ENCODE measurements at regions not wholly inside any gene's neighbourhood (a gene's known extent, or its start where the extent isn't known, plus 50 kb on each side); places are given as distances from the start of the nearest gene placed in this dataset.
"Not testable (repeated sequence)": the region's sequence is repeated elsewhere in the genome, so short reads cannot be mapped to it uniquely, and the experiment has no call there.

GRCh38 chr6:56819604-56820003, 135.3 kb upstream of the BEND6 start:
- TF ChIP-seq, protein P1, sequence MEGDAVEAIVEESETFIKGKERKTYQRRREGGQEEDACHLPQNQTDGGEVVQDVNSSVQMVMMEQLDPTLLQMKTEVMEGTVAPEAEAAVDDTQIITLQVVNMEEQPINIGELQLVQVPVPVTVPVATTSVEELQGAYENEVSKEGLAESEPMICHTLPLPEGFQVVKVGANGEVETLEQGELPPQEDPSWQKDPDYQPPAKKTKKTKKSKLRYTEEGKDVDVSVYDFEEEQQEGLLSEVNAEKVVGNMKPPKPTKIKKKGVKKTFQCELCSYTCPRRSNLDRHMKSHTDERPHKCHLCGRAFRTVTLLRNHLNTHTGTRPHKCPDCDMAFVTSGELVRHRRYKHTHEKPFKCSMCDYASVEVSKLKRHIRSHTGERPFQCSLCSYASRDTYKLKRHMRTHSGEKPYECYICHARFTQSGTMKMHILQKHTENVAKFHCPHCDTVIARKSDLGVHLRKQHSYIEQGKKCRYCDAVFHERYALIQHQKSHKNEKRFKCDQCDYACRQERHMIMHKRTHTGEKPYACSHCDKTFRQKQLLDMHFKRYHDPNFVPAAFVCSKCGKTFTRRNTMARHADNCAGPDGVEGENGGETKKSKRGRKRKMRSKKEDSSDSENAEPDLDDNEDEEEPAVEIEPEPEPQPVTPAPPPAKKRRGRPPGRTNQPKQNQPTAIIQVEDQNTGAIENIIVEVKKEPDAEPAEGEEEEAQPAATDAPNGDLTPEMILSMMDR (IDR thresholded peaks at IDR 0.05), result no peak
- intact Hi-C loops (cut with DNase I), result no loop called here

DNA sequence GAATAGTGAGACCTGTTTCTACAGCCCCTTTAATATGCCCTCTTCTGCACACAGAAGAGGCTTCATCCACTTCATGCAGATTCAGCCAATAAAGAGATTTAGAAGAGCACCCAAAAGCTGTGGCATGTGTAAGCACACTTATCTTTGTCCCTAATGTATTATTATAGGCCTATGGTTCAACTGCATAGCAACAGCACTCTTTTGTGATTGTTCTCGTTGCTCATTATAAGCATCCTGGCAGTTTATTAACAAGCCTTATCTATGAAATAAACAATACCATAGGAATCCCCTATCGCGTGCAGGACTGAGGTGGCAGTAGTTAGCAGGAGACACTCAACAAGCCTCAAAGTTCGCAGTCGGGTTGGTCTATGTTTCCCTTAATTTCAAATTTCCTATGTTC, 138.5 kb upstream of the BEND6 start:
- no peak overlapping the region for H3K4me3 ChIP-seq
- intact Hi-C loops (cut with DNase I), result no loop called here
- TF ChIP-seq, protein P1 (IDR thresholded peaks at IDR 0.05), result no peak
- H3K9ac ChIP-seq (ENCODE audit: low read depth in 2 of 2, low read length in 2 of 2), result no peak overlapping the region
- no peaks in the 10 kb centered on the region for H3K36me3 ChIP-seq
- DNase-seq, result no peak
- no peaks in the 10 kb centered on the region for H3K27me3 ChIP-seq
- no peak overlapping the region for H3K27ac ChIP-seq
- H3K9me3 ChIP-seq, result no peaks in the 10 kb centered on the region
- H3K4me1 ChIP-seq, result no peaks in the 10 kb centered on the region

More at GRCh38 chr6:56819604-56820003, 135.3 kb upstream of the BEND6 start:
- Histone ChIP-seq H3K36me3 (no peaks in the 10 kb centered on the region), H3K4me3 (no peak overlapping the region), H3K4me1 (no peaks in the 10 kb centered on the region), H3K9ac (ENCODE audit: low read depth in 2 of 2, low read length in 2 of 2) (no peak overlapping the region), H3K27me3 (no peaks in the 10 kb centered on the region), H3K9me3 (no peaks in the 10 kb centered on the region), H3K27ac (no peak overlapping the region)
- no peak for DNase-seq

- TF ChIP-seq, protein P1 (IDR thresholded peaks at IDR 0.05), result no peak
- Histone ChIP-seq H3K27ac (no peak overlapping the region), H3K9me3 (no peaks in the 10 kb centered on the region), H3K4me3 (no peak overlapping the region), H3K4me1 (no peaks in the 10 kb centered on the region), H3K9ac (ENCODE audit: low read depth in 2 of 2, low read length in 2 of 2) (no peak overlapping the region), H3K27me3 (no peaks in the 10 kb centered on the region), H3K36me3 (no peaks in the 10 kb centered on the region)
- intact Hi-C loops (cut with DNase I), result no loop called here
- no peak for DNase-seq
Measured at GRCh38 chr6:56815436-56815835, 139.5 kb upstream of the BEND6 start.

- no peaks in the 10 kb centered on the region for H3K27me3 ChIP-seq
- DNase-seq, result no peak
- intact Hi-C loops (cut with DNase I), result no loop called here
- TF ChIP-seq, protein P1 (IDR thresholded peaks at IDR 0.05), result no peak
- no peaks in the 10 kb centered on the region for H3K36me3 ChIP-seq
- H3K9ac ChIP-seq (ENCODE audit: low read depth in 2 of 2, low read length in 2 of 2), result no peak overlapping the region
- no peak overlapping the region for H3K4me3 ChIP-seq
- H3K4me1 ChIP-seq, result no peaks in the 10 kb centered on the region
- H3K9me3 ChIP-seq, result no peaks in the 10 kb centered on the region
- H3K27ac ChIP-seq, result no peak overlapping the region
Measured at GRCh38 chr6:56814802-56815201, 140.1 kb upstream of the BEND6 start.

GRCh38 chr6:56814308-56814707, 140.6 kb upstream of the BEND6 start:
- H3K27ac ChIP-seq, result no peak overlapping the region
- no peak overlapping the region for H3K9ac ChIP-seq (ENCODE audit: low read depth in 2 of 2, low read length in 2 of 2)
- TF ChIP-seq, protein P1 (IDR thresholded peaks at IDR 0.05), result no peak
- intact Hi-C loops (cut with DNase I), result no loop called here
- no peak for DNase-seq
- no peaks in the 10 kb centered on the region for H3K4me1 ChIP-seq
- H3K27me3 ChIP-seq, result no peaks in the 10 kb centered on the region
- H3K36me3 ChIP-seq, result no peaks in the 10 kb centered on the region
- no peak overlapping the region for H3K4me3 ChIP-seq
- no peaks in the 10 kb centered on the region for H3K9me3 ChIP-seq

- H3K9me3 ChIP-seq; intact Hi-C loops (cut with DNase I); H3K36me3 ChIP-seq; H3K27ac ChIP-seq; H3K4me3 ChIP-seq; H3K9ac ChIP-seq (ENCODE audit: low read depth in 2 of 2, low read length in 2 of 2); H3K4me1 ChIP-seq; DNase-seq; H3K27me3 ChIP-seq: not testable (repeated sequence)
Measured at GRCh38 chr6:56812851-56813250, 142.1 kb upstream of the BEND6 start.
